ENCODE measurements at regions not wholly inside any gene's neighbourhood (a gene's known extent, or its start where the extent isn't known, plus 50 kb on each side); places are given as distances from the start of the nearest gene placed in this dataset.

GRCh38 chr5:96084874-96085506, 123.3 kb upstream of the ELL2 start:
- TF ChIP-seq ATF2 (tag by site-specific recombination; IDR thresholded peaks at IDR 0.05; ENCODE audit: low read depth) (no peak), ZNF324 (tag by site-specific recombination; IDR thresholded peaks at IDR 0.05) (no peak), ZNF214 (tag by site-specific recombination; IDR thresholded peaks at IDR 0.05; ENCODE audit: borderline replicate concordance) (no peak), ZNF776 (tag by site-specific recombination; IDR thresholded peaks at IDR 0.05; ENCODE audit: borderline replicate concordance) (no peak), ZNF596 (tag by site-specific recombination; IDR thresholded peaks at IDR 0.05) (no peak), CTCF (tag by site-specific recombination; IDR thresholded peaks at IDR 0.05) (no peak)
